ENCODE measurements at regions not wholly inside any gene's neighbourhood (a gene's known extent, or its start where the extent isn't known, plus 50 kb on each side); places are given as distances from the start of the nearest gene placed in this dataset.

DNA sequence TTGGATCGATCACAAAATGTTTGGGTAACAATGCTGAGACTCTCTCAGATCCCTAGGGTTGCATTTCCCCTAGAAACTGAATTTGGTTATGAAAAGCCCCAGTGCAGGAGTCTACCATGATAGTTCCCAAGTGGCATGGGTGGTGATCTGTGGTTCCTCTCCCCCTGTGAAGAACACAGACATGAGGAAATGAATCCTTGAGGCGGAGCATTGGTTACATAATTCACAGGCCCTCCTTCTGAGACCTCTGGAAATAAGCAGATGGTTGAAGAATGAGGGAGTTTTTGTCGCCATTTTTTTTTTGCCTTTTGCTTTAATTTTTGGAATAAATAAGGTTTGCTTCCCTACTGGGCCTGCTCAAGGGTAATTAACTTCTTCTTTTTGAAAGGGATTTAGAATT, 597.0 kb upstream of the RBFOX1 start:
- TF ChIP-seq, protein P1, sequence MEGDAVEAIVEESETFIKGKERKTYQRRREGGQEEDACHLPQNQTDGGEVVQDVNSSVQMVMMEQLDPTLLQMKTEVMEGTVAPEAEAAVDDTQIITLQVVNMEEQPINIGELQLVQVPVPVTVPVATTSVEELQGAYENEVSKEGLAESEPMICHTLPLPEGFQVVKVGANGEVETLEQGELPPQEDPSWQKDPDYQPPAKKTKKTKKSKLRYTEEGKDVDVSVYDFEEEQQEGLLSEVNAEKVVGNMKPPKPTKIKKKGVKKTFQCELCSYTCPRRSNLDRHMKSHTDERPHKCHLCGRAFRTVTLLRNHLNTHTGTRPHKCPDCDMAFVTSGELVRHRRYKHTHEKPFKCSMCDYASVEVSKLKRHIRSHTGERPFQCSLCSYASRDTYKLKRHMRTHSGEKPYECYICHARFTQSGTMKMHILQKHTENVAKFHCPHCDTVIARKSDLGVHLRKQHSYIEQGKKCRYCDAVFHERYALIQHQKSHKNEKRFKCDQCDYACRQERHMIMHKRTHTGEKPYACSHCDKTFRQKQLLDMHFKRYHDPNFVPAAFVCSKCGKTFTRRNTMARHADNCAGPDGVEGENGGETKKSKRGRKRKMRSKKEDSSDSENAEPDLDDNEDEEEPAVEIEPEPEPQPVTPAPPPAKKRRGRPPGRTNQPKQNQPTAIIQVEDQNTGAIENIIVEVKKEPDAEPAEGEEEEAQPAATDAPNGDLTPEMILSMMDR (conservative IDR thresholded peaks at IDR 0.05; ENCODE audit: low read depth, low read length): no peak
- no peak for TF ChIP-seq EZH2phosphoT487 (IDR thresholded peaks at IDR 0.05; ENCODE audit: borderline replicate concordance, low read length)
- TF ChIP-seq EZH2 (IDR thresholded peaks at IDR 0.05; ENCODE audit: low read length, unreplicated experiment): no peak
